ENCODE measurements at regions not wholly inside any gene's neighbourhood (a gene's known extent, or its start where the extent isn't known, plus 50 kb on each side); places are given as distances from the start of the nearest gene placed in this dataset.

DNA sequence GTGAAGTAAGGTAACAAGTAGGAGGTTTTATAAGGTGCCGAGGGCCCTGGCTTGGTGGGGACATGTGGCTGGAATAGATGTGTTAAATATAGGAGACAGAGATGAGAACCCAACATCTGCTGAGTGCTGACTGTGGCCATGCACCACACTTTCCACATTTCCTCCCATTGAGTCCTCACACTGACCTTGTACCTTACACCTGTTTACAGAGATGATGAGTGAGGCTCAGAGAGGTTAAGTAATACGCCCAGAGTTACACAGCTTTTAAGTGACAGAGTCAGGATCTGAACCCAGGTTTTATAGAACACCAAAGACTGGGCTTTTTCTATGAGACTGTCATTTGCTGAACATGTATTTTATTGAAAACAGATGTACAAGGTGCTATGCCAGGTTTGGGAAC, 70.8 kb upstream of the LTA4H start:
- no peak for TF ChIP-seq EZH2phosphoT487 (IDR thresholded peaks at IDR 0.05; ENCODE audit: borderline replicate concordance, low read length)
- TF ChIP-seq, protein P1, sequence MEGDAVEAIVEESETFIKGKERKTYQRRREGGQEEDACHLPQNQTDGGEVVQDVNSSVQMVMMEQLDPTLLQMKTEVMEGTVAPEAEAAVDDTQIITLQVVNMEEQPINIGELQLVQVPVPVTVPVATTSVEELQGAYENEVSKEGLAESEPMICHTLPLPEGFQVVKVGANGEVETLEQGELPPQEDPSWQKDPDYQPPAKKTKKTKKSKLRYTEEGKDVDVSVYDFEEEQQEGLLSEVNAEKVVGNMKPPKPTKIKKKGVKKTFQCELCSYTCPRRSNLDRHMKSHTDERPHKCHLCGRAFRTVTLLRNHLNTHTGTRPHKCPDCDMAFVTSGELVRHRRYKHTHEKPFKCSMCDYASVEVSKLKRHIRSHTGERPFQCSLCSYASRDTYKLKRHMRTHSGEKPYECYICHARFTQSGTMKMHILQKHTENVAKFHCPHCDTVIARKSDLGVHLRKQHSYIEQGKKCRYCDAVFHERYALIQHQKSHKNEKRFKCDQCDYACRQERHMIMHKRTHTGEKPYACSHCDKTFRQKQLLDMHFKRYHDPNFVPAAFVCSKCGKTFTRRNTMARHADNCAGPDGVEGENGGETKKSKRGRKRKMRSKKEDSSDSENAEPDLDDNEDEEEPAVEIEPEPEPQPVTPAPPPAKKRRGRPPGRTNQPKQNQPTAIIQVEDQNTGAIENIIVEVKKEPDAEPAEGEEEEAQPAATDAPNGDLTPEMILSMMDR (conservative IDR thresholded peaks at IDR 0.05; ENCODE audit: low read depth, low read length), result no peak
- TF ChIP-seq EZH2 (IDR thresholded peaks at IDR 0.05; ENCODE audit: low read length, unreplicated experiment), result no peak
